Body of pancreas (tissue), 4 donors: ENCODE measurements at regions not wholly inside any gene's neighbourhood (a gene's known extent, or its start where the extent isn't known, plus 50 kb on each side); places are given as distances from the start of the nearest gene placed in this dataset.

ENCODE experiments used
- CTCF ChIP-seq, 7 experiments: fragments of 450-650 bp in 4 of 7; fragments of 200-600 bp in 3 of 7; sonication (generic) in 3 of 7; IDR thresholded peaks; one replicate each; pipeline ENCODE4 v1.5.1; 2016 to 2019; ENCODE audit warnings: antibody characterized with exemption in 7 of 7
- POLR2A ChIP-seq, 3 donors: fragments of 450-650 bp; IDR thresholded peaks; one replicate each; pipeline ENCODE4 v1.6.1; 2016; ENCODE audit warnings: antibody characterized with exemption in 3 of 3, mild to moderate bottlenecking in 2 of 3

GRCh38 chr15:96804754-96805153 lies 474.3 kb downstream of the NR2F2 start:
- no peak for TF ChIP-seq POLR2A (IDR thresholded peaks at IDR 0.05)
- TF ChIP-seq CTCF (IDR thresholded peaks at IDR 0.05), result no peak
